ENCODE measurements at regions not wholly inside any gene's neighbourhood (a gene's known extent, or its start where the extent isn't known, plus 50 kb on each side); places are given as distances from the start of the nearest gene placed in this dataset.
"Not testable (repeated sequence)": the region's sequence is repeated elsewhere in the genome, so short reads cannot be mapped to it uniquely, and the experiment has no call there.

GRCh38 chr10:130921911-130922440 is 389.5 kb downstream of the TCERG1L start:
- no peak for DNase-seq (ENCODE audit: low read depth in 1 of 2, low spot score in 1 of 2)

- no peak for DNase-seq (ENCODE audit: low read depth in 1 of 2, low spot score in 1 of 2)
These were observed 387.9 kb downstream of the TCERG1L start for GRCh38 chr10:130923596-130923995.

GRCh38 chr10:130924138-130924819 is 387.2 kb downstream of the TCERG1L start:
- no peak for DNase-seq (ENCODE audit: low read depth in 1 of 2, low spot score in 1 of 2)

GRCh38 chr10:130926442-130926841 is 385.1 kb downstream of the TCERG1L start:
- no peak for DNase-seq (ENCODE audit: low read depth in 1 of 2, low spot score in 1 of 2)

- DNase-seq (ENCODE audit: low read depth in 1 of 2, low spot score in 1 of 2), result no peak
These were observed 384.4 kb downstream of the TCERG1L start for GRCh38 chr10:130927157-130927556.

GRCh38 chr10:130928306-130928705 is 383.2 kb downstream of the TCERG1L start:
- no peak for DNase-seq (ENCODE audit: low read depth in 1 of 2, low spot score in 1 of 2)

GRCh38 chr10:130929422-130930325 is 381.8 kb downstream of the TCERG1L start:
- DNase-seq (ENCODE audit: low read depth in 1 of 2, low spot score in 1 of 2), result no peak

GRCh38 chr10:130930821-130931220 is 380.7 kb downstream of the TCERG1L start:
- no peak for DNase-seq (ENCODE audit: low read depth in 1 of 2, low spot score in 1 of 2)

GRCh38 chr10:130931256-130931655 is 380.3 kb downstream of the TCERG1L start:
- DNase-seq (ENCODE audit: low read depth in 1 of 2, low spot score in 1 of 2), result no peak

GRCh38 chr10:130932326-130933007 is 379.1 kb downstream of the TCERG1L start:
- DNase-seq (ENCODE audit: low read depth in 1 of 2, low spot score in 1 of 2), result no peak

GRCh38 chr10:130933008-130933390 is 378.5 kb downstream of the TCERG1L start:
- DNase-seq (ENCODE audit: low read depth in 1 of 2, low spot score in 1 of 2), result no peak

GRCh38 chr10:130934293-130935127 is 377.0 kb downstream of the TCERG1L start:
- no peak for DNase-seq (ENCODE audit: low read depth in 1 of 2, low spot score in 1 of 2)

- DNase-seq (ENCODE audit: low read depth in 1 of 2, low spot score in 1 of 2), result no peak
These were observed 376.4 kb downstream of the TCERG1L start for GRCh38 chr10:130935128-130935439.

- no peak for DNase-seq (ENCODE audit: low read depth in 1 of 2, low spot score in 1 of 2)
These were observed 375.5 kb downstream of the TCERG1L start for GRCh38 chr10:130935897-130936550.

- no peak for DNase-seq (ENCODE audit: low read depth in 1 of 2, low spot score in 1 of 2)
These were observed 374.7 kb downstream of the TCERG1L start for GRCh38 chr10:130936851-130937250.

GRCh38 chr10:130938051-130938450 is 373.5 kb downstream of the TCERG1L start:
- DNase-seq (ENCODE audit: low read depth in 1 of 2, low spot score in 1 of 2), result no peak

GRCh38 chr10:130938891-130939290 is 372.6 kb downstream of the TCERG1L start:
- not testable (repeated sequence) for DNase-seq (ENCODE audit: low read depth in 1 of 2, low spot score in 1 of 2)

- no peak for DNase-seq (ENCODE audit: low read depth in 1 of 2, low spot score in 1 of 2)
These were observed 369.6 kb downstream of the TCERG1L start for GRCh38 chr10:130941886-130942285.

GRCh38 chr10:130952086-130952485 is 359.4 kb downstream of the TCERG1L start:
- DNase-seq (ENCODE audit: low read depth in 1 of 2, low spot score in 1 of 2), result no peak

- DNase-seq (ENCODE audit: low read depth in 1 of 2, low spot score in 1 of 2), result no peak
These were observed 357.1 kb downstream of the TCERG1L start for GRCh38 chr10:130954326-130954905.

All from stimulated activated CD4-positive, alpha-beta T cell treated with anti-CD3 and anti-CD28 coated beads, Interleukin-15, amount 100 ng/mL, for 1 hour (primary cell).